ENCODE measurements at regions not wholly inside any gene's neighbourhood (a gene's known extent, or its start where the extent isn't known, plus 50 kb on each side); places are given as distances from the start of the nearest gene placed in this dataset.

- no peak for DNase-seq
Observed at GRCh38 chr3:1552831-1553230, 460.0 kb downstream of the CNTN6 start.

- peak; percentile 93 for DNase-seq
Observed at GRCh38 chr3:1561427-1561826, 468.6 kb downstream of the CNTN6 start.

GRCh38 chr3:1571736-1572135, 478.9 kb downstream of the CNTN6 start:
- no peak for DNase-seq

GRCh38 chr3:1576047-1576446, 483.2 kb downstream of the CNTN6 start:
- DNase-seq: no peak

GRCh38 chr3:1578124-1578806, 485.4 kb downstream of the CNTN6 start:
- no peak for DNase-seq

- no peak for DNase-seq
Observed at GRCh38 chr3:1583044-1583443, 490.2 kb downstream of the CNTN6 start.

- no peak for DNase-seq
Observed at GRCh38 chr3:1587426-1587825, 494.6 kb downstream of the CNTN6 start.

GRCh38 chr3:1591327-1592028, 498.7 kb downstream of the CNTN6 start:
- no peak for DNase-seq

- DNase-seq: no peak
Observed at GRCh38 chr3:1594940-1595339, 502.1 kb downstream of the CNTN6 start.

GRCh38 chr3:1600206-1600605, 498.5 kb upstream of the CNTN4 start:
- DNase-seq: no peak

GRCh38 chr3:1600700-1601418, 497.8 kb upstream of the CNTN4 start:
- no peak for DNase-seq

GRCh38 chr3:1609416-1609815, 489.2 kb upstream of the CNTN4 start:
- DNase-seq: no peak

- DNase-seq: no peak
Observed at GRCh38 chr3:1611824-1612223, 486.8 kb upstream of the CNTN4 start.

GRCh38 chr3:1613962-1614361, 484.7 kb upstream of the CNTN4 start:
- no peak for DNase-seq

- peak; percentile 42 for DNase-seq
Observed at GRCh38 chr3:1616744-1617143, 481.9 kb upstream of the CNTN4 start.

GRCh38 chr3:1623896-1624295, 474.8 kb upstream of the CNTN4 start:
- DNase-seq: no peak

- DNase-seq: no peak
Observed at GRCh38 chr3:1632128-1632527, 466.5 kb upstream of the CNTN4 start.

GRCh38 chr3:1661839-1662238, 436.8 kb upstream of the CNTN4 start:
- no peak for DNase-seq

GRCh38 chr3:1664266-1664665, 434.4 kb upstream of the CNTN4 start:
- no peak for DNase-seq

GRCh38 chr3:1666865-1667264, 431.8 kb upstream of the CNTN4 start:
- no peak for DNase-seq

- no peak for DNase-seq
Observed at GRCh38 chr3:1677576-1678156, 421.0 kb upstream of the CNTN4 start.

GRCh38 chr3:1692428-1692827, 406.2 kb upstream of the CNTN4 start:
- no peak for DNase-seq

GRCh38 chr3:1693145-1693544, 405.5 kb upstream of the CNTN4 start:
- DNase-seq: no peak

Measured in NCI-H526 treated with DMSO at 0.1 percent for 48 hours (cell line).